Mammary epithelial cell (primary cell): ENCODE measurements at regions not wholly inside any gene's neighbourhood (a gene's known extent, or its start where the extent isn't known, plus 50 kb on each side); places are given as distances from the start of the nearest gene placed in this dataset.

Source experiments
- CTCF ChIP-seq, 2 donors: IDR thresholded peaks in 1 of 2; conservative IDR thresholded peaks in 1 of 2; 2 replicates each; pipeline ENCODE4 v1.5.1; 2011 to 2012; ENCODE audit warnings: inconsistent platforms in 2 of 2, low read length in 2 of 2, mild to moderate bottlenecking in 2 of 2, control low read depth in 1 of 2, low read depth in 1 of 2; ENCODE audit not compliant: insufficient read depth in 1 of 2; ENCODE audit errors: extremely low read depth in 1 of 2
- EZH2 ChIP-seq: IDR thresholded peaks from 2 replicates; pipeline ENCODE4 v1.6.1; 2012; ENCODE audit warnings: low read length, inconsistent platforms, borderline replicate concordance

GRCh38 chr15:79620112-79620857 lies 188.1 kb downstream of the MINAR1 start:
- TF ChIP-seq CTCF (conservative IDR thresholded peaks at IDR 0.05 in 1 of 2, IDR thresholded peaks at IDR 0.05 in 1 of 2; ENCODE audit: extremely low read depth in 1 of 2, insufficient read depth in 1 of 2, low read depth in 1 of 2, low read length in 2 of 2) (no peak), EZH2 (no peak)
